Neutrophil (primary cell): ENCODE measurements at regions not wholly inside any gene's neighbourhood (a gene's known extent, or its start where the extent isn't known, plus 50 kb on each side); places are given as distances from the start of the nearest gene placed in this dataset.

Experiments used
- H3K27ac ChIP-seq: fragments of 200-600 bp; sonication (generic); 2 replicates; pipeline ENCODE4 v1.5.1; 2016; ENCODE audit warnings: mild to moderate bottlenecking, moderate library complexity
- H3K27me3 ChIP-seq: fragments of 200-600 bp; sonication (generic); 2 replicates; pipeline ENCODE4 v1.6.0; 2016; ENCODE audit warnings: mild to moderate bottlenecking
- H3K36me3 ChIP-seq: fragments of 200-600 bp; sonication (generic); 2 replicates; pipeline ENCODE4 v1.5.1; 2017
- H3K4me1 ChIP-seq, 2 experiments: fragments of 200-600 bp in 1 of 2; sonication (generic) in 1 of 2; 1 replicate in 1 of 2; 2 replicates in 1 of 2; pipeline versions ENCODE4 v1.5.1 to v1.6.1; 2013 to 2016; ENCODE audit warnings: low read depth in 1 of 2, low read length in 1 of 2, mild to moderate bottlenecking in 1 of 2, moderate library complexity in 1 of 2; ENCODE audit not compliant: control insufficient read depth in 1 of 2, insufficient read depth in 1 of 2
- H3K4me3 ChIP-seq, 2 experiments: fragments of 200-600 bp in 1 of 2; sonication (generic) in 1 of 2; 1 replicate in 1 of 2; 2 replicates in 1 of 2; pipeline ENCODE4 v1.5.1; 2013 to 2016; ENCODE audit warnings: low read depth in 1 of 2, low read length in 1 of 2, mild to moderate bottlenecking in 1 of 2, moderate library complexity in 1 of 2
- H3K9me3 ChIP-seq: fragments of 200-600 bp; sonication (generic); 2 replicates; pipeline ENCODE4 v1.5.1; 2016
- CTCF ChIP-seq: fragments of 200-600 bp; sonication (generic); IDR thresholded peaks from 2 replicates; pipeline ENCODE4 v1.5.1; 2016; ENCODE audit warnings: antibody characterized with exemption

- TF ChIP-seq CTCF = no peak
- H3K27me3 ChIP-seq = no peaks in the 10 kb centered on the region
- H3K9me3 ChIP-seq = no peaks in the 10 kb centered on the region
- no peaks in the 10 kb centered on the region for H3K36me3 ChIP-seq
- no peaks in the 10 kb centered on the region for H3K4me1 ChIP-seq
- no peak overlapping the region for H3K27ac ChIP-seq
- H3K4me3 ChIP-seq = no peak overlapping the region
Observed at GRCh38 chr3:170727754-170728153, 141.9 kb upstream of the SLC7A14 start.

- Histone ChIP-seq H3K36me3 (no peaks in the 10 kb centered on the region), H3K4me3 (no peak overlapping the region), H3K4me1 (no peaks in the 10 kb centered on the region), H3K9me3 (no peaks in the 10 kb centered on the region), H3K27ac (no peak overlapping the region), H3K27me3 (no peaks in the 10 kb centered on the region)
- no peak for TF ChIP-seq CTCF
Observed at GRCh38 chr3:170726976-170727661, 141.2 kb upstream of the SLC7A14 start.

- Histone ChIP-seq H3K27me3 (no peaks in the 10 kb centered on the region), H3K9me3 (no peaks in the 10 kb centered on the region), H3K27ac (no peak overlapping the region), H3K36me3 (no peaks in the 10 kb centered on the region), H3K4me3 (no peak overlapping the region), H3K4me1 (no peaks in the 10 kb centered on the region)
- no peak for TF ChIP-seq CTCF
Observed at GRCh38 chr3:170725285-170725731, 139.4 kb upstream of the SLC7A14 start.

- no peak for TF ChIP-seq CTCF
- H3K4me1 ChIP-seq = no peaks in the 10 kb centered on the region
- no peaks in the 10 kb centered on the region for H3K36me3 ChIP-seq
- H3K27ac ChIP-seq = no peak overlapping the region
- H3K4me3 ChIP-seq = no peak overlapping the region
- H3K27me3 ChIP-seq = no peaks in the 10 kb centered on the region
- H3K9me3 ChIP-seq = no peaks in the 10 kb centered on the region
Observed at GRCh38 chr3:170724599-170725280, 138.9 kb upstream of the SLC7A14 start.

- no peaks in the 10 kb centered on the region for H3K27me3 ChIP-seq
- no peaks in the 10 kb centered on the region for H3K36me3 ChIP-seq
- no peaks in the 10 kb centered on the region for H3K4me1 ChIP-seq
- TF ChIP-seq CTCF = no peak
- no peaks in the 10 kb centered on the region for H3K9me3 ChIP-seq
- H3K4me3 ChIP-seq = no peak overlapping the region
- no peak overlapping the region for H3K27ac ChIP-seq
Observed at GRCh38 chr3:170723241-170723640, 137.4 kb upstream of the SLC7A14 start.
